AG09319 (cell line): ENCODE measurements at regions not wholly inside any gene's neighbourhood (a gene's known extent, or its start where the extent isn't known, plus 50 kb on each side); places are given as distances from the start of the nearest gene placed in this dataset.

Experiments
- DNase-seq: peaks from one replicate; pipeline ENCODE4 v3.0.0-alpha.2; 2010; ENCODE audit warnings: low read depth; ENCODE audit errors: extremely low read depth
- CTCF ChIP-seq: IDR thresholded peaks from 2 replicates; pipeline ENCODE4 v1.5.1; 2011; ENCODE audit warnings: low read depth, mild to moderate bottlenecking, inconsistent platforms, low read length, moderate library complexity

GRCh38 chr2:83933749-83934148, 525.3 kb downstream of the SUCLG1 start:
- DNase-seq, result no peak
- TF ChIP-seq CTCF, result no peak

- no peak for TF ChIP-seq CTCF
- no peak for DNase-seq
Observed at GRCh38 chr2:83923531-83923930, 535.5 kb downstream of the SUCLG1 start.

- DNase-seq, result no peak
- no peak for TF ChIP-seq CTCF
Observed at GRCh38 chr2:83916559-83916958, 542.5 kb downstream of the SUCLG1 start.

- TF ChIP-seq CTCF, result no peak
- no peak for DNase-seq
Observed at GRCh38 chr2:83915381-83915780, 543.7 kb downstream of the SUCLG1 start.

GRCh38 chr2:83908750-83909149, 550.3 kb downstream of the SUCLG1 start:
- no peak for TF ChIP-seq CTCF
- DNase-seq, result no peak

- no peak for DNase-seq
- no peak for TF ChIP-seq CTCF
Observed at GRCh38 chr2:83901317-83901716, 557.8 kb downstream of the SUCLG1 start.

GRCh38 chr2:83900862-83901261, 558.2 kb downstream of the SUCLG1 start:
- TF ChIP-seq CTCF, result no peak
- no peak for DNase-seq
